22Rv1 (cell line): ENCODE measurements at regions not wholly inside any gene's neighbourhood (a gene's known extent, or its start where the extent isn't known, plus 50 kb on each side); places are given as distances from the start of the nearest gene placed in this dataset.

Source experiments
- ZFX ChIP-seq: fragments of 450-650 bp; IDR thresholded peaks from 2 replicates; pipeline ENCODE4 v1.6.1; 2017; ENCODE audit warnings: antibody characterized with exemption, borderline replicate concordance
- TF ChIP-seq, protein P1 (sequence below): fragments of 450-650 bp; IDR thresholded peaks from 2 replicates; pipeline ENCODE4 v1.5.1; 2017; ENCODE audit warnings: mild to moderate bottlenecking

DNA sequence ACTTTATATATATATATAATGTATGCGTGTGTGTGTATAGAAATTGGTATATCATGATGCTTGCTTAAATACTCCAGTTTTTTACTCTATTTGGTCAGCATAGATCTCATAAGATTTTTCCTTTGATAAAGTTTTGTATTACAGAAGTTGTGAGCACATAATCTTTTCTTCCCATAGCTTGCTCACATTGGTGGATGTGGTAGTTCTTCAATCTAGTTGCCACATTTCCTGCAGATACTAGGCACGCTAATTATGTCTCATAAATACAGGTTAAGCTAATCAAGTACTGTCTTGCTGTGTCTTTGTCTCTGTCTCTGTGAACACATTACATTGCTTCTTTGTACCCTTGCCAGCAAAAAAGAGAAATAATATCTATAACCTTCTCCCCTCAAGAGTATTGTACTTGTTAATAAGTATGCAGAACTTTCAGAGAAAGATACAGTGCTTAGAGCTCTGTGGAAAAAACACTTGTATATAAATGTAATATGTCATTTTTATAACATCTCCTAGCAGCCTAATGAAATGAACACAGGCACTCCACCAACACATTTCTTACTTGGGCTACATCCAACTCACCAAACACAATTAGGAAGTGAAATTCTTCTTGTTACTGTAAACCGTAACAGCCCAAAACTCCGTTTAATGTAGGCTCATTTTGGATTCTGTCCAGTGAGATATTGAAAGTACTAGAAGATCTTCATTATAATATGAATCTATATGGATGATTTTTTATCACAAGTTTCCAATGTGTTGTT lies 306.7 kb upstream of the SLC8A1 start:
- TF ChIP-seq, protein P1, sequence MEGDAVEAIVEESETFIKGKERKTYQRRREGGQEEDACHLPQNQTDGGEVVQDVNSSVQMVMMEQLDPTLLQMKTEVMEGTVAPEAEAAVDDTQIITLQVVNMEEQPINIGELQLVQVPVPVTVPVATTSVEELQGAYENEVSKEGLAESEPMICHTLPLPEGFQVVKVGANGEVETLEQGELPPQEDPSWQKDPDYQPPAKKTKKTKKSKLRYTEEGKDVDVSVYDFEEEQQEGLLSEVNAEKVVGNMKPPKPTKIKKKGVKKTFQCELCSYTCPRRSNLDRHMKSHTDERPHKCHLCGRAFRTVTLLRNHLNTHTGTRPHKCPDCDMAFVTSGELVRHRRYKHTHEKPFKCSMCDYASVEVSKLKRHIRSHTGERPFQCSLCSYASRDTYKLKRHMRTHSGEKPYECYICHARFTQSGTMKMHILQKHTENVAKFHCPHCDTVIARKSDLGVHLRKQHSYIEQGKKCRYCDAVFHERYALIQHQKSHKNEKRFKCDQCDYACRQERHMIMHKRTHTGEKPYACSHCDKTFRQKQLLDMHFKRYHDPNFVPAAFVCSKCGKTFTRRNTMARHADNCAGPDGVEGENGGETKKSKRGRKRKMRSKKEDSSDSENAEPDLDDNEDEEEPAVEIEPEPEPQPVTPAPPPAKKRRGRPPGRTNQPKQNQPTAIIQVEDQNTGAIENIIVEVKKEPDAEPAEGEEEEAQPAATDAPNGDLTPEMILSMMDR, result no peak
- no peak for TF ChIP-seq ZFX
